Spleen (tissue), 11 donors: ENCODE measurements at regions not wholly inside any gene's neighbourhood (a gene's known extent, or its start where the extent isn't known, plus 50 kb on each side); places are given as distances from the start of the nearest gene placed in this dataset.
A peak's percentile ranks its signal among the peaks of the same experiment; 100 is the strongest.

ENCODE experiments used
- DNase-seq: peaks from one replicate; pipeline ENCODE4 v3.0.0-alpha.2; 2020
- H3K27ac ChIP-seq, 8 donors: fragments of 200-600 bp; sonication (generic) in 7 of 8; 1 replicate in 4 of 8; 2 replicates in 4 of 8; pipeline versions ENCODE4 v1.5.0 to v1.8.0; 2016 to 2021; ENCODE audit warnings: inconsistent platforms in 4 of 8, mild to moderate bottlenecking in 4 of 8, moderate library complexity in 1 of 8
- H3K27me3 ChIP-seq, 7 donors: fragments of 200-600 bp; sonication (generic) in 6 of 7; replicated peaks in 1 of 7; 1 replicate in 4 of 7; 2 replicates in 3 of 7; pipeline versions ENCODE4 v1.5.0 to v1.8.0; 2016 to 2021; ENCODE audit warnings: inconsistent platforms in 3 of 7, mild to moderate bottlenecking in 1 of 7
- H3K36me3 ChIP-seq, 6 donors: fragments of 200-600 bp; sonication (generic) in 5 of 6; 1 replicate in 4 of 6; 2 replicates in 2 of 6; pipeline versions ENCODE4 v1.5.0 to v1.8.0; 2016 to 2021; ENCODE audit warnings: inconsistent platforms in 2 of 6
- H3K4me1 ChIP-seq, 6 donors: fragments of 200-600 bp; sonication (generic) in 5 of 6; 1 replicate in 3 of 6; 2 replicates in 3 of 6; pipeline versions ENCODE4 v1.5.0 to v1.8.0; 2016 to 2021; ENCODE audit warnings: inconsistent platforms in 3 of 6
- H3K4me3 ChIP-seq, 8 donors: fragments of 200-600 bp; sonication (generic) in 7 of 8; 1 replicate in 4 of 8; 2 replicates in 4 of 8; pipeline versions ENCODE4 v1.5.0 to v1.8.0; 2016 to 2021; ENCODE audit warnings: inconsistent platforms in 4 of 8, mild to moderate bottlenecking in 4 of 8, moderate library complexity in 2 of 8
- H3K9me3 ChIP-seq, 8 donors: fragments of 200-600 bp; sonication (generic) in 7 of 8; 1 replicate in 4 of 8; 2 replicates in 4 of 8; pipeline versions ENCODE4 v1.5.0 to v1.8.0; 2016 to 2021; ENCODE audit warnings: inconsistent platforms in 4 of 8
- POLR2A ChIP-seq, 3 donors: fragments of 450-650 bp; IDR thresholded peaks; one replicate each; pipeline ENCODE4 v1.5.1; 2017; ENCODE audit warnings: antibody characterized with exemption in 3 of 3, mild to moderate bottlenecking in 1 of 3
- POLR2AphosphoS5 ChIP-seq, 3 donors: sonication (generic); formaldehyde crosslinking; IDR thresholded peaks; one replicate each; pipeline ENCODE4 v1.5.1; 2017; ENCODE audit warnings: antibody characterized with exemption in 3 of 3
- WGBS, 5 donors: extraction: QIAGEN DNeasy Blood & Tissue Kit in 3 of 5; methylation state at CpG; one replicate each; pipeline versions ENCODE4 v1.1.5 to v1.1.7; 2013 to 2018; 5-methylcytosine and 5-hydroxymethylcytosine counted together
- intact Hi-C: fragments of 100-400 bp; cut with DNase I; formaldehyde crosslinking; loops from one replicate; pipeline ENCODE4 v1.15.0; 2023; ENCODE audit warnings: low total_unique reads
- TF ChIP-seq, protein P1 (sequence below), 11 experiments: fragments of 200-600 bp in 7 of 11; fragments of 450-650 bp in 4 of 11; sonication (generic) in 4 of 11; IDR thresholded peaks in 8 of 11; conservative IDR thresholded peaks in 3 of 11; 1 replicate in 7 of 11; 2 replicates in 4 of 11; pipeline versions ENCODE4 v1.4.0 to v1.8.0; 2016 to 2021; ENCODE audit warnings: antibody characterized with exemption in 11 of 11, inconsistent platforms in 4 of 11, mild to moderate bottlenecking in 1 of 11
- donor health status: healthy with polysubstance abuse.
- donor health status: DM: no; HTN: no; CAD: no; lungs with moderate emphysema.
- donor health status: DM: no; HTN: no; CAD: no.
- donor health status: Bipolar disorder and iron deficiency.
- donor health status: healthy.
- donor health status: DM: no; HTN: no; CAD: no.
- donor health status: DM: yes; HTN: yes; CAD: no.

DNA sequence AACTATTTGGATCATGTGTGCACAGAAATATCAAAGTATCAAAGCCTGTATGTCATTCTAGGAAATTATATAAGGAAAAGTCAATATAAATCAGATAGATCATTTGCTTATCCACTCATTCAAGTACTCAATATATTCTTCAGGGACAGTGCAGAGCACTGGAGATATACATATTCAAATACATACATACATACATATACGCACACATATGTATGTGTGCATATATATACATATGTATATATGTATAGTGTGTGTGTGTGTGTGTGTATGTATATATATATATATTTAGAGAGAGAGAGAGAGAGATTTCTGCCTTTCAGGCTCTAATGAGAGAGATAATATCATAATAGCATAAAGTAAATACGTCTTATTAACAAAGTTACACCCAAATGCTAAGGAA, 169.2 kb downstream of the PMP22 start:
- Histone ChIP-seq H3K27ac (no peak overlapping the region), H3K9me3 (no peaks in the 10 kb centered on the region), H3K4me1 (no peaks in the 10 kb centered on the region), H3K27me3 (no peaks in the 10 kb centered on the region), H3K36me3 (no peaks in the 10 kb centered on the region), H3K4me3 (no peak overlapping the region)
- DNase-seq = no peak
- intact Hi-C loops = no loop called here
- WGBS, 5 donors = 61 to 84% (median 76%) methylated on average over 2 of the region's 2 CpGs
- TF ChIP-seq POLR2AphosphoS5 (IDR thresholded peaks at IDR 0.05) (no peak), POLR2A (IDR thresholded peaks at IDR 0.05) (no peak)
- TF ChIP-seq, protein P1, sequence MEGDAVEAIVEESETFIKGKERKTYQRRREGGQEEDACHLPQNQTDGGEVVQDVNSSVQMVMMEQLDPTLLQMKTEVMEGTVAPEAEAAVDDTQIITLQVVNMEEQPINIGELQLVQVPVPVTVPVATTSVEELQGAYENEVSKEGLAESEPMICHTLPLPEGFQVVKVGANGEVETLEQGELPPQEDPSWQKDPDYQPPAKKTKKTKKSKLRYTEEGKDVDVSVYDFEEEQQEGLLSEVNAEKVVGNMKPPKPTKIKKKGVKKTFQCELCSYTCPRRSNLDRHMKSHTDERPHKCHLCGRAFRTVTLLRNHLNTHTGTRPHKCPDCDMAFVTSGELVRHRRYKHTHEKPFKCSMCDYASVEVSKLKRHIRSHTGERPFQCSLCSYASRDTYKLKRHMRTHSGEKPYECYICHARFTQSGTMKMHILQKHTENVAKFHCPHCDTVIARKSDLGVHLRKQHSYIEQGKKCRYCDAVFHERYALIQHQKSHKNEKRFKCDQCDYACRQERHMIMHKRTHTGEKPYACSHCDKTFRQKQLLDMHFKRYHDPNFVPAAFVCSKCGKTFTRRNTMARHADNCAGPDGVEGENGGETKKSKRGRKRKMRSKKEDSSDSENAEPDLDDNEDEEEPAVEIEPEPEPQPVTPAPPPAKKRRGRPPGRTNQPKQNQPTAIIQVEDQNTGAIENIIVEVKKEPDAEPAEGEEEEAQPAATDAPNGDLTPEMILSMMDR (IDR thresholded peaks at IDR 0.05 in 8 of 11, conservative IDR thresholded peaks at IDR 0.05 in 3 of 11) = no peak

DNA sequence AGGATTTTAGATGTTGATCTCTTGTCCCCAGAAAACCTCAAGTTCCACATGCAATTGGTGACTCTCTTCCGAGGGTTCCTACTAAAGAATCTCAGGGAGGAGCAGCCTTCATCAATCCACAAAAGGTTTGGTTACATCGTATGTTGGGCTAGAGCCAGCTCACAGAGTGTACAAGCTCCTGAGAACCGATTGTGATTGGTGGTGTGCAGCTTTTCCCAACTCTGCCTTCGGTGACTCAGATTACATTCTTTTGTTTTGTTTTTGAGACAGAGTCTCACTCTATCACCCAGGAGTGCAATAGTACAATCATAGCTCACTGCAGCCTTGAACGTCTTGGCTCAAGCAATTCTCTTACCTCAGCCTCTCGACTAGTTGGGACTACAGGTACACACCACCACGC, 172.4 kb downstream of the PMP22 start:
- no peak overlapping the region for H3K4me3 ChIP-seq
- TF ChIP-seq, protein P1 (IDR thresholded peaks at IDR 0.05 in 8 of 11, conservative IDR thresholded peaks at IDR 0.05 in 3 of 11) = no peak
- TF ChIP-seq POLR2AphosphoS5 (IDR thresholded peaks at IDR 0.05) (no peak), POLR2A (IDR thresholded peaks at IDR 0.05) (no peak)
- intact Hi-C loops = no loop called here
- no peaks in the 10 kb centered on the region for H3K4me1 ChIP-seq
- no peak overlapping the region for H3K27ac ChIP-seq
- DNase-seq = no peak
- H3K9me3 ChIP-seq = no peaks in the 10 kb centered on the region
- WGBS, 5 donors = 70 to 88% (median 83%) methylated on average over 7 of the region's 7 CpGs
- H3K36me3 ChIP-seq = no peaks in the 10 kb centered on the region
- no peaks in the 10 kb centered on the region for H3K27me3 ChIP-seq

DNA sequence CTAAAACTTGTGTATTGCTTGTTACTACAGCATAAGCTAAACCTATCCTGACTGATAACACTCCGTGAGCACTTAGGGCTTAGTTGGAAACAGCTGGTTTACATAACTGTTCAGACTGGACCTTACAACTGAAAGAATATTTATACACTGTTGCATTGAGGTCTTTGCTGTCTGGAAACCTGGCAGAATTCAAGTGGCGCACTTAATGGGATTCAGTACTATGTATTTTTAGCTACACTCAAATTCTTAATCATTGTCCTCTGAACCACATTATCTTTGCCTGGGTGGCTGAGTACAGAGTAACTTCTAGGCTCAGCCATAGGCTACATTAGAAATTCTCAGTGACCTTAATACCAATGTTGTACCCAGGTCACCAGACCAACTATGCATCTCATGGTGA, 172.9 kb downstream of the PMP22 start:
- DNase-seq = no peak
- no peaks in the 10 kb centered on the region for H3K27me3 ChIP-seq
- H3K4me3 ChIP-seq = no peak overlapping the region
- no peaks in the 10 kb centered on the region for H3K9me3 ChIP-seq
- H3K27ac ChIP-seq = no peak overlapping the region
- WGBS, 5 donors = 88 to 94% (median 90%) methylated on average over 2 of the region's 2 CpGs
- intact Hi-C loops = no loop called here
- no peaks in the 10 kb centered on the region for H3K36me3 ChIP-seq
- TF ChIP-seq POLR2AphosphoS5 (IDR thresholded peaks at IDR 0.05) (no peak), POLR2A (IDR thresholded peaks at IDR 0.05) (no peak)
- TF ChIP-seq, protein P1 (IDR thresholded peaks at IDR 0.05 in 8 of 11, conservative IDR thresholded peaks at IDR 0.05 in 3 of 11) = no peak
- H3K4me1 ChIP-seq = no peaks in the 10 kb centered on the region

DNA sequence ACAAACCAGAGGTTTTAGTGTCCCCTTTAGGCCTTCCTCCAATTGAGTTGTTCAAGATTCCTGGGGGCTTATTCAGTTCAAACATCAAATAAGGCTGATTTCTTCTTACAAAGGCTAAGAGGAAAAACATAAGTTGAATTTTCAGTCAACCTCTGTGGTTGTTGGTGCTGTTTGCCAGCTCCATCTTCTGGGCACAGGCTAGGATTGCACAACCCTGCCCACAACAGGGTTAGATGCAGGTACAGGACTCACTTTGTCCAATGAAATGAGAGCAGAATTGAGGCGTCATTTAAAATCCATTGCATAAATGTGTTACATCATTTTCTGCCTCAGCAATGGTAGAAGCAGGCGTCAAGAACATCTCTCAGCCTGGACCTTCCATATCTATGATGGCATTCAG, 173.3 kb downstream of the PMP22 start:
- 73 to 92% (median 84%) methylated on average over 2 of the region's 2 CpGs for WGBS, 5 donors
- no peak for DNase-seq
- Histone ChIP-seq H3K4me1 (no peaks in the 10 kb centered on the region), H3K36me3 (no peaks in the 10 kb centered on the region), H3K27ac (no peak overlapping the region), H3K9me3 (no peaks in the 10 kb centered on the region), H3K4me3 (no peak overlapping the region), H3K27me3 (no peaks in the 10 kb centered on the region)
- intact Hi-C loops = no loop called here
- TF ChIP-seq POLR2A (IDR thresholded peaks at IDR 0.05) = no peak
- TF ChIP-seq, protein P1 (IDR thresholded peaks at IDR 0.05 in 8 of 11, conservative IDR thresholded peaks at IDR 0.05 in 3 of 11) = peak in 3 of 11 experiments; percentile 6 to 21 (median 13)
- no peak for TF ChIP-seq POLR2AphosphoS5 (IDR thresholded peaks at IDR 0.05)
